HepG2 (cell line): ENCODE measurements at regions not wholly inside any gene's neighbourhood (a gene's known extent, or its start where the extent isn't known, plus 50 kb on each side); places are given as distances from the start of the nearest gene placed in this dataset.

Source experiments
- ATAC-seq: fragments of 200-7000 bp; cut with Tn5 transposase; 3 replicates; pipeline ENCODE4 v1.9.1; 2020; ENCODE audit warnings: mild to moderate bottlenecking, moderate library complexity
- BruUV-seq: library from RNA; stranded (reverse); fragments of 400-500 nt; replicated peaks from 2 replicates; lab custom pipeline; 2021; lab: Mats Ljungman, UMichigan
- CTCF ChIA-PET: fragments of 300-600 bp; formaldehyde crosslinking; extraction: SDS; loops from one replicate; lab custom pipeline; 2021; ENCODE audit warnings: low total read pairs, inconsistent platforms, low intra/inter-chr PET ratio; lab: Yijun Ruan, JAX
- POLR2A ChIA-PET: fragments of 350-600 bp; sonication (Branson Sonifier 250); formaldehyde crosslinking; loops from one replicate; lab custom pipeline; 2020; ENCODE audit warnings: antibody characterized with exemption, inconsistent platforms; lab: Yijun Ruan, JAX
- DNase-seq: peaks from one replicate; pipeline ENCODE4 v3.0.0-alpha.2; 2015; ENCODE audit warnings: low spot score
- FAIRE-seq: peaks from 3 replicates; lab custom pipeline; 2011; peaks lifted over from hg19 to GRCh38; lab: Jason Lieb, UNC
- H2AFZ ChIP-seq: one replicate; pipeline ENCODE4 v1.6.1; 2011; ENCODE audit warnings: low read length, inconsistent platforms
- H3K27ac ChIP-seq: fragments of 300-600 bp; 3 replicates; pipeline ENCODE4 v1.8.0; 2011; ENCODE audit warnings: mixed run types, mild to moderate bottlenecking, mixed read lengths, low read length, inconsistent platforms; ENCODE audit not compliant: insufficient read depth; ENCODE audit errors: extremely low read length
- H3K27me3 ChIP-seq, 2 experiments: fragments of 200-600 bp in 1 of 2; 2 replicates in 1 of 2; 3 replicates in 1 of 2; pipeline versions ENCODE4 v1.6.0 to v1.8.0; 2011; ENCODE audit warnings: low read length in 2 of 2, mild to moderate bottlenecking in 2 of 2, moderate library complexity in 2 of 2, inconsistent platforms in 1 of 2; ENCODE audit not compliant: insufficient read depth in 2 of 2, control insufficient read depth in 1 of 2
- H3K36me3 ChIP-seq, 2 experiments: fragments of 200-600 bp in 1 of 2; replicated peaks in 1 of 2; 2 replicates in 1 of 2; 3 replicates in 1 of 2; pipeline versions ENCODE4 v1.5.1 to v1.8.0; 2011; ENCODE audit warnings: low read length in 2 of 2, inconsistent platforms in 1 of 2; ENCODE audit not compliant: insufficient read depth in 2 of 2, control insufficient read depth in 1 of 2
- H3K4me1 ChIP-seq: 2 replicates; pipeline ENCODE4 v1.5.1; 2012; ENCODE audit warnings: low read length, inconsistent platforms; ENCODE audit not compliant: insufficient read depth
- H3K4me2 ChIP-seq: 2 replicates; pipeline ENCODE4 v1.6.0; 2011; ENCODE audit warnings: low read depth, low read length, inconsistent platforms
- H3K4me3 ChIP-seq, 3 experiments: fragments of 200-600 bp in 1 of 3; sonication (generic), shearing (Covaris generic) in 1 of 3; replicated peaks in 1 of 3; 2 replicates each; pipeline ENCODE4 v1.5.1; 2011 to 2016; ENCODE audit warnings: low read length in 3 of 3, inconsistent platforms in 2 of 3, low read depth in 2 of 3, mild to moderate bottlenecking in 2 of 3, control low read depth in 1 of 3, mixed read lengths in 1 of 3; ENCODE audit not compliant: insufficient read depth in 1 of 3
- H3K79me2 ChIP-seq: one replicate; pipeline ENCODE4 v1.6.1; 2011; ENCODE audit warnings: low read length, inconsistent platforms; ENCODE audit not compliant: insufficient read depth
- H3K9ac ChIP-seq: 2 replicates; pipeline ENCODE4 v1.6.0; 2011; ENCODE audit warnings: mild to moderate bottlenecking, low read depth, low read length, inconsistent platforms; ENCODE audit not compliant: insufficient read depth
- H3K9me3 ChIP-seq: 2 replicates; pipeline ENCODE4 v1.5.1; 2012; ENCODE audit warnings: mild to moderate bottlenecking, low read length
- H4K20me1 ChIP-seq: 2 replicates; pipeline ENCODE4 v1.6.0; 2011; ENCODE audit warnings: inconsistent platforms, mild to moderate bottlenecking, low read length, moderate library complexity; ENCODE audit not compliant: insufficient read depth
- ARNT ChIP-seq: fragments of 450-650 bp; IDR thresholded peaks from 2 replicates; pipeline ENCODE4 v1.6.1; 2017
- BATF2 ChIP-seq: sonication (generic); formaldehyde crosslinking; IDR thresholded peaks from 2 replicates; pipeline ENCODE4 v1.8.0; 2022; ENCODE audit warnings: mild to moderate bottlenecking, missing genetic modification reagents, moderate library complexity
- FOXA1 ChIP-seq, 2 experiments: fragments of 450-650 bp in 1 of 2; sonication (generic) in 1 of 2; formaldehyde crosslinking in 1 of 2; IDR thresholded peaks; 2 replicates each; pipeline versions ENCODE4 v1.4.0 to v1.6.1; 2016 to 2020; ENCODE audit warnings: missing genetic modification reagents in 1 of 2
- HNRNPH1 ChIP-seq: fragments of 200-400 bp; formaldehyde crosslinking; optimal IDR thresholded peaks from 2 replicates; pipeline ENCODE3; 2017; ENCODE audit warnings: mild to moderate bottlenecking, low read depth, low read length
- NFE2L1 ChIP-seq: sonication (generic); formaldehyde crosslinking; IDR thresholded peaks from 2 replicates; pipeline ENCODE4 v1.4.0; 2020; ENCODE audit warnings: missing genetic modification reagents, mild to moderate bottlenecking, borderline replicate concordance
- PRPF4 ChIP-seq: fragments of 200-400 bp; formaldehyde crosslinking; IDR thresholded peaks from 2 replicates; pipeline ENCODE4 v1.6.1; 2016; ENCODE audit warnings: low read length, low read depth; ENCODE audit not compliant: poor library complexity, severe bottlenecking
- SOX5 ChIP-seq: IDR thresholded peaks from 2 replicates; pipeline ENCODE4 v1.6.1; 2016; ENCODE audit warnings: borderline replicate concordance
- TRIM22 ChIP-seq: fragments of 450-650 bp; IDR thresholded peaks from 2 replicates; pipeline ENCODE4 v1.6.1; 2017
- ZMYM2 ChIP-seq: sonication (generic); formaldehyde crosslinking; IDR thresholded peaks from 2 replicates; pipeline ENCODE4 v1.8.0; 2022; ENCODE audit warnings: mild to moderate bottlenecking, missing genetic modification reagents
- ZMYM4 ChIP-seq: sonication (generic); formaldehyde crosslinking; IDR thresholded peaks from 2 replicates; pipeline ENCODE4 v1.8.1; 2023; ENCODE audit warnings: mild to moderate bottlenecking, missing genetic modification reagents
- ZNF136 ChIP-seq: sonication (generic); formaldehyde crosslinking; IDR thresholded peaks from 2 replicates; pipeline ENCODE4 v1.8.1; 2022; ENCODE audit warnings: low read depth, mild to moderate bottlenecking, moderate library complexity, missing genetic modification reagents
- ZNF143 ChIP-seq: sonication (generic); formaldehyde crosslinking; IDR thresholded peaks from 2 replicates; pipeline ENCODE4 v1.4.0; 2020; ENCODE audit warnings: missing genetic modification reagents
- ZNF17 ChIP-seq: sonication (generic); formaldehyde crosslinking; IDR thresholded peaks from 2 replicates; pipeline ENCODE4 v1.5.0; 2020; ENCODE audit warnings: mild to moderate bottlenecking, missing genetic modification reagents
- ZNF3 ChIP-seq: IDR thresholded peaks from 2 replicates; pipeline ENCODE4 v1.7.0; 2017; ENCODE audit warnings: inconsistent platforms
- ZNF383 ChIP-seq: sonication (generic); formaldehyde crosslinking; IDR thresholded peaks from 2 replicates; pipeline ENCODE4 v1.4.0; 2020; ENCODE audit warnings: missing genetic modification reagents, mild to moderate bottlenecking, borderline replicate concordance
- ZNF567 ChIP-seq: sonication (generic); formaldehyde crosslinking; IDR thresholded peaks from 2 replicates; pipeline ENCODE4 v1.8.1; 2023; ENCODE audit warnings: mild to moderate bottlenecking, missing genetic modification reagents, borderline replicate concordance
- ZNF709 ChIP-seq: sonication (generic); formaldehyde crosslinking; IDR thresholded peaks from 2 replicates; pipeline ENCODE4 v1.5.0; 2020; ENCODE audit warnings: mild to moderate bottlenecking, missing genetic modification reagents
- WGBS: methylation state at CpG from one replicate; pipeline ENCODE4 v1.1.6; 2017; ENCODE audit warnings: low lambda C conversion rate; 5-methylcytosine and 5-hydroxymethylcytosine counted together
- in situ Hi-C: cut with HindIII; loops from 2 replicates; pipeline ENCODE4 v1.10.0; 2017; ENCODE audit warnings: low pct_unique_long_range_greater_than_20kb; ENCODE audit not compliant: extremely low pct_ligation_motif_present
- intact Hi-C: fragments of 100-400 bp; cut with micrococcal nuclease; formaldehyde crosslinking; loops from one replicate; pipeline ENCODE4 v1.10.0; 2022; ENCODE audit not compliant: unreplicated experiment
- TF ChIP-seq, protein P1 (sequence below): sonication (generic); formaldehyde crosslinking; IDR thresholded peaks from 2 replicates; pipeline ENCODE4 v1.4.0; 2020; ENCODE audit warnings: missing genetic modification reagents, borderline replicate concordance
- TF ChIP-seq, protein P2 (sequence below), 2 experiments: fragments of 450-650 bp in 1 of 2; sonication (generic) in 1 of 2; formaldehyde crosslinking; IDR thresholded peaks; 2 replicates each; pipeline versions ENCODE4 v1.5.0 to v1.8.0; 2020 to 2022; ENCODE audit warnings: mild to moderate bottlenecking in 1 of 2, missing genetic modification reagents in 1 of 2

- Histone ChIP-seq H3K4me3 (no peak overlapping the region), H3K36me3 (no peaks in the 10 kb centered on the region), H3K4me1 (no peaks in the 10 kb centered on the region), H3K27ac (no peak overlapping the region), H3K9me3 (peaks cover 22% of the 10 kb centered on the region), H4K20me1 (no peaks in the 10 kb centered on the region), H3K27me3 (no peaks in the 10 kb centered on the region), H3K79me2 (no peaks in the 10 kb centered on the region), H3K9ac (no peak overlapping the region), H3K4me2 (no peak overlapping the region), H2AFZ (no peak overlapping the region)
- CTCF ChIA-PET: no interaction called here
- POLR2A ChIA-PET: no interaction called here
- no TSS peak for BruUV-seq
- in situ Hi-C loops (no loop called here), intact Hi-C loops (no loop called here)
- DNase-seq (no peak), ATAC-seq (no peak), FAIRE-seq (no peak)
- 16% methylated on average over 7 of the region's 7 CpGs for WGBS
- TF ChIP-seq TRIM22 (no peak), ZNF383 (CRISPR knock-in tag) (no peak), ZNF567 (CRISPR knock-in tag) (no peak), FOXA1 (IDR thresholded peaks at IDR 0.05) (no peak), FOXA1 (CRISPR knock-in tag; IDR thresholded peaks at IDR 0.05) (no peak), ZNF136 (CRISPR knock-in tag) (no peak), SOX5 (CRISPR knock-in tag) (no peak), ZNF709 (no peak), ZNF143 (no peak), ZMYM2 (CRISPR knock-in tag) (no peak), ZMYM4 (no peak), HNRNPH1 (no peak), ZNF17 (CRISPR knock-in tag) (no peak), ARNT (no peak), PRPF4 (no peak), NFE2L1 (CRISPR knock-in tag) (no peak), ZNF3 (no peak), BATF2 (CRISPR knock-in tag) (no peak)
- TF ChIP-seq, protein P1, sequence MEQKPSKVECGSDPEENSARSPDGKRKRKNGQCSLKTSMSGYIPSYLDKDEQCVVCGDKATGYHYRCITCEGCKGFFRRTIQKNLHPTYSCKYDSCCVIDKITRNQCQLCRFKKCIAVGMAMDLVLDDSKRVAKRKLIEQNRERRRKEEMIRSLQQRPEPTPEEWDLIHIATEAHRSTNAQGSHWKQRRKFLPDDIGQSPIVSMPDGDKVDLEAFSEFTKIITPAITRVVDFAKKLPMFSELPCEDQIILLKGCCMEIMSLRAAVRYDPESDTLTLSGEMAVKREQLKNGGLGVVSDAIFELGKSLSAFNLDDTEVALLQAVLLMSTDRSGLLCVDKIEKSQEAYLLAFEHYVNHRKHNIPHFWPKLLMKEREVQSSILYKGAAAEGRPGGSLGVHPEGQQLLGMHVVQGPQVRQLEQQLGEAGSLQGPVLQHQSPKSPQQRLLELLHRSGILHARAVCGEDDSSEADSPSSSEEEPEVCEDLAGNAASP (CRISPR knock-in tag): no peak
- TF ChIP-seq, protein P2, sequence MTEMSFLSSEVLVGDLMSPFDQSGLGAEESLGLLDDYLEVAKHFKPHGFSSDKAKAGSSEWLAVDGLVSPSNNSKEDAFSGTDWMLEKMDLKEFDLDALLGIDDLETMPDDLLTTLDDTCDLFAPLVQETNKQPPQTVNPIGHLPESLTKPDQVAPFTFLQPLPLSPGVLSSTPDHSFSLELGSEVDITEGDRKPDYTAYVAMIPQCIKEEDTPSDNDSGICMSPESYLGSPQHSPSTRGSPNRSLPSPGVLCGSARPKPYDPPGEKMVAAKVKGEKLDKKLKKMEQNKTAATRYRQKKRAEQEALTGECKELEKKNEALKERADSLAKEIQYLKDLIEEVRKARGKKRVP (CRISPR knock-in tag; IDR thresholded peaks at IDR 0.05): no peak
Observed at GRCh38 chr20:60785785-60786184, 466.3 kb upstream of the CDH4 start.
